GM10266 (cell line): ENCODE measurements at regions not wholly inside any gene's neighbourhood (a gene's known extent, or its start where the extent isn't known, plus 50 kb on each side); places are given as distances from the start of the nearest gene placed in this dataset.

ENCODE experiments used
- DNase-seq: peaks from one replicate; pipeline ENCODE4 v3.0.0; 2012; ENCODE audit errors: extremely low spot score
- TF ChIP-seq, protein P1 (sequence below): IDR thresholded peaks from 2 replicates; pipeline ENCODE4 v1.5.1; 2012; ENCODE audit warnings: mild to moderate bottlenecking, low read depth; ENCODE audit not compliant: control insufficient read depth, insufficient read depth; ENCODE audit errors: missing control alignments

DNA sequence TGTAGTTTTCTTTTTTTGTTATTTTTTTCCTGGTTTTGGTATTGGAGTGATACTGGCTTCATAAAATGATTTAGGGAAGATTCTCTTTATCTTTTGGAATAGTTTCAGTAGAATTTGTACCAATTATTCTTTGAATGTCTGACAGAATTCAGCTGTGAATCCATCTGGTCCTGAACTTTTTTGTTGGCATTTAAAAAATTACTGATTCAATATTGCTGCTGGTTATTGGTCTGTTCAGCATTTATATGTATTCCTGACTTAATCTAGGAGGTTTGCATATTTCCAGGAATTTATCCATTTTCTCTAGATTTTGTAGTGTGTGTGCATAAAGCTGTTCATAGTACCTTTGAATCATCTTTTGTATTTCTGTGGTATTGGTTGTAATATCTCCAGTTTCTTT lies 100.2 kb downstream of the NXNL2 start:
- TF ChIP-seq, protein P1, sequence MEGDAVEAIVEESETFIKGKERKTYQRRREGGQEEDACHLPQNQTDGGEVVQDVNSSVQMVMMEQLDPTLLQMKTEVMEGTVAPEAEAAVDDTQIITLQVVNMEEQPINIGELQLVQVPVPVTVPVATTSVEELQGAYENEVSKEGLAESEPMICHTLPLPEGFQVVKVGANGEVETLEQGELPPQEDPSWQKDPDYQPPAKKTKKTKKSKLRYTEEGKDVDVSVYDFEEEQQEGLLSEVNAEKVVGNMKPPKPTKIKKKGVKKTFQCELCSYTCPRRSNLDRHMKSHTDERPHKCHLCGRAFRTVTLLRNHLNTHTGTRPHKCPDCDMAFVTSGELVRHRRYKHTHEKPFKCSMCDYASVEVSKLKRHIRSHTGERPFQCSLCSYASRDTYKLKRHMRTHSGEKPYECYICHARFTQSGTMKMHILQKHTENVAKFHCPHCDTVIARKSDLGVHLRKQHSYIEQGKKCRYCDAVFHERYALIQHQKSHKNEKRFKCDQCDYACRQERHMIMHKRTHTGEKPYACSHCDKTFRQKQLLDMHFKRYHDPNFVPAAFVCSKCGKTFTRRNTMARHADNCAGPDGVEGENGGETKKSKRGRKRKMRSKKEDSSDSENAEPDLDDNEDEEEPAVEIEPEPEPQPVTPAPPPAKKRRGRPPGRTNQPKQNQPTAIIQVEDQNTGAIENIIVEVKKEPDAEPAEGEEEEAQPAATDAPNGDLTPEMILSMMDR: no peak
- no peak for DNase-seq

DNA sequence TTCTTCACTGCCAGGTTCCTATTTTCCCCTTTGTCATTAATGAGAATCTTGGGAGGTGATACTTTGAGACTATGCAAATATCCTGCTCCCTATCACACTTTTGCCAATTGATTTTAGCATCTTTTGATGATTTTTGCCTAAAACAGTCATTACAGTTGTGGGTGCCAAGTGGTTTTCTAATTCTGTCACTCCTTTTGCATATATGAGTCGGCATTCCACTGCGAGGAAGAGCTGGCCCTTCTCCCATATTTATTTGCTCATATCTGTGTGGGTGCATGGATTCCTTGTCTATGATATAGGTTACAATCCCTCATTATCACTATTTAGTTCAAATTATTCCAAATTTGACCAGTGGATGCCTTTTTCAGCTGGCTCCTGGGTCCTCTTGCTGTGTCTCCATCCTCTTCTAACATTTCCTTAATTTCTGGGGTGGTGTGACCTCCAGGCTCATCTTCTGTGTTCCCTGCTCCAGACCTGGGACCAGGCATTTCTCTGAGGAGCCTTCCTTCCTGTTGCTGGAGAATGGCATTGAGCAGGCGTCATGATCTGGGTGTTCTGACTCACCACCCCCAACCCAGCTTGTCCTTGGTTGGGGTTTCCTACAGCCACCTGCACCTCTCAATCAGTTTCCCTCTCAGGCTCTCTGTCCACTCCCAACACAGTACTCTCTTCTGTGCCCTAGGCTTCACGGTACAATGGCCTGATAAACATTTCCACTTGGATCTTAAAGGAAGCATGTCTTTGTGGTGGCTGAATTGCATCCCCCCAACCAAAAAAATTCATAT lies 106.7 kb downstream of the NXNL2 start:
- no peak for DNase-seq
- TF ChIP-seq, protein P1: no peak

DNA sequence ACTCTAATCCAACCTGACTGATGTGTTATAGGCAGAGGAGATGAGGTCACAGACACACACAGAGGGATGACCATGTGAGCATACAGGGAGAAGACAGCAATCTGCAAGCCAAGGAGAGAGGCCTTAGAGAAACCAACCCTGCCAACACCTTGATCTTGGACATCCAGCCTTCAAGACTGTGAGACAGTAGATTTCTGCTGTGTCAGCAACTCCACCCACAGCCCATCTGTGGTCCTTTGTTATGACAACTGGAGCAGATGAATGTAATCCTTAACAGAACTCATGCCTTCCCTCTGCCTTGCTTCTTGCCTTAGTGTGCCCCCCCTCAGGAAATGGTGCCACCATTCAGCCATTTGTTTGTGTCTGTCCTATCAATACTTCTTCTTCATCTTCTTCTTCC lies 107.4 kb downstream of the NXNL2 start:
- DNase-seq: no peak
- TF ChIP-seq, protein P1: no peak

DNA sequence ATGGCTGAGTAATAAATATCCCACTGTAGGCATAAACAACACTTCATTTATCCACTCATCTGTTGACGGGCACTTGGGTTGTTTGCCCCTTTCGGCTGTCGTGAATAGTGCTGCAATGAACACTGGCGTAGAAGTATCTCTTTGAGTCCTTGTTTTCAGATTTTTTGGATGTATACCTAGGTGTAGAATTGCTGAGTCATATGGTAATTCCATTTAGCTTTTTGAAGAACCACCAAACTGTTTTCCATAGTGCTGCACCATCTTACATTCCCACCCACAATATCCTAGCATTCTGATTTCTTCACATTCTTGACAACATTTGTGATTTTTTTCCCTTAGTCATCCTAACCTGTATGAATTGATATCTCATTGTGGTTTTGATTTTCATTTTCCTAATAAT lies 109.0 kb downstream of the NXNL2 start:
- TF ChIP-seq, protein P1: no peak
- no peak for DNase-seq

DNA sequence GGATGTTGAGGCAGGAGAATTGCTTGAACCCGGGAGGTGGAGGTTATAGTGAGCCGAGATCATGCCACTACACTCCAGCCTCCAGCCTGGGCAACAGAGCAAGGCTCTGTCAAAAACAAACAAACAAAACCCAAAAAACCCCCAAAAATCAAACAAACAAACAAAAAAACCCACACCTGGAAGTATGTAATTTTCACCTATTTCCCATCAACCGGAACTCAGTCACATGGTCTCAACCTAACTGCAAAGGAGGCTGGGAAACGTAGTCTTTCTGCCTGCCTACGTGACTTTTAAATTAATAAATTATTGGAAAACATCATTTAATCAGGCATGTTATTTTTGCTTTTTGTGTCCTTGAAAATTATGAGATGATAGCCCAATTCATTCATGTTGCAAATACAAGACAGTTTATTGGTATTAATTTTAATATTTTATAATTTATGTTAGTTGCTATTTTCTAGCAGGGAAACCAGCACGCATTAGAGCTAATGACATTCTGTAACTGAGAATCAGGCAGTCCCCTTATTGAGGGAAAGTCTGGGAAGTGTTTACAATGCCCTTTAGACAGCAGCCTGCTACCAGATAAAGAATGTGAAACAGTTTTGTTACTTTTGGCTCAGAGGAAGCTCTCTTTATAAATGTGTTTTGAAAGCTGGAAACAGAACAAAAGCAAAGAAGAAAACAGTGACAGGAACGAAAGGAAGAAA lies 110.3 kb downstream of the NXNL2 start:
- DNase-seq: no peak
- TF ChIP-seq, protein P1: no peak

DNA sequence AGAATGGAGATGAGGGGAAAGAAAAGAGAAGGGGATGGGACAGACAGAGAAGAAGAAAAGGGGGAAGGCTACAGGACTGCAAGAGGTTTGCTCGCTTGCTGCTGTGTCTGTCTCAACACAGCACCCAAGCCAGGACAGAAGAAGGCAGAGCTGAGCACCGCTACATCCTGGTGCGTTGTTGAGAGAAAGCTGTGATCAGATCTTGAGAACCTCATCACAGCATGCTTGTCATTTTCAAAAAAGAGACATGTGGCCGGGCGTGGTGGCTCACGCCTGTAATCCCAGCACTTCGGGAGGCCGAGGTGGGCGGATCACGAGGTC lies 110.9 kb downstream of the NXNL2 start:
- TF ChIP-seq, protein P1: no peak
- DNase-seq: no peak

DNA sequence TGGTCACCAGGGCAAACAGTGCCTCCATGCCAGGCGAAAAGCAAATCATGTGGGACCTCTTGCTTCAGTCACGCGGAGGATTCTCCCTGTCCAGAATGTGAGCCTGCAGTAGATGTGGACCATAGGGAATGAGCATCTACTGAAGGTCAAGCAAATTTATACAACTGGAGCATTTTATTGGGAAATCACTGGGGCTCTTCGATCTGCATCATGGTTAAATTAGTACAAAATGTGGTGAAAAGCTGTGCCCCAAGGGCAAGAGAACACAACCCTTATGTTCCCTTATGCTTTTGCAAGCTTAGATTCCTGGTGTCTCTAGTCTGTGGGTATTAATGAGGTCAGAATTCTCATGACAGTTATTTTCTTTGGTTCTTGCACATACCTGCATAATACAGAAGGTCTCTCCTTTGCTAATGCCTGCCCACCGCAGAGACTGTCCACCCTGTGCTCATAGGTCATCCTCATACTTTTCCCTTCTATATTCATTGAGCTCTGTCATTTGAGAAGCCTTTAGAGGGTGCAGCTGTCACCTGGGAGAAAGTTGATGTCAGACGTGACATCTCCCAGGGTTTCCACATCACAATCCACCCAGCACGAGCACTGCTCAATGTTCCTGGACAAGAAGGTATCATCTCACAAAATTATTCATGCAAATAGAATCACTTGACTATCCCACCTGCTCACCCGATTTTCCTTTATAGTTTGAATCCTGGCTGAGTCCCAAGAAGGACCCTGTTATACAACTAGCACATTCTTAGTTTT lies 111.7 kb downstream of the NXNL2 start:
- TF ChIP-seq, protein P1: no peak
- DNase-seq: no peak
